ENCODE measurements at regions not wholly inside any gene's neighbourhood (a gene's known extent, or its start where the extent isn't known, plus 50 kb on each side); places are given as distances from the start of the nearest gene placed in this dataset.

DNA sequence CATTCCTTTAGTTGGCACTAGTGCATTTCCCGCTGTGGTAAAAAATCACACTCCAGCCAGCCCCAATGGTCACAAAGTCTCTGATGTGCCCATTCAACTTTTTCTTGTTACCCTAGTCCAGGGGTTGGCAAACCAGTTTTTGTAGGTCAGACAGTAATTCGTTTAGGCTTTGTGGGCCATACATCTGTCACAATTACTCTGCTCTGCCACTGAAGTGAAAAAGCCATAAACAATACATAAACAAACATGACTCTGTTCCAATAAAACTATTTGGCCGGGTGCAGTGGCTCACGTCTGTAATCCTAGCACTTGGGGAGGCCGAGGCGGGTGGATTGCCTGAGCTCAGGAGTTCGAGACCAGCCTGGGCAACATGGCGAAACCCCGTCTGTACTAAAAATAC, 78.5 kb downstream of the POLR2M start:
- no peak for TF ChIP-seq CTCF (IDR thresholded peaks at IDR 0.05)
- no peak for TF ChIP-seq POLR2A (IDR thresholded peaks at IDR 0.05)

All from heart left ventricle (tissue), 13 donors.